EL (cell line): ENCODE measurements at regions not wholly inside any gene's neighbourhood (a gene's known extent, or its start where the extent isn't known, plus 50 kb on each side); places are given as distances from the start of the nearest gene placed in this dataset.

Experiments used
- DNase-seq: peaks from one replicate; pipeline ENCODE4 v3.0.0-alpha.2; 2016

DNA sequence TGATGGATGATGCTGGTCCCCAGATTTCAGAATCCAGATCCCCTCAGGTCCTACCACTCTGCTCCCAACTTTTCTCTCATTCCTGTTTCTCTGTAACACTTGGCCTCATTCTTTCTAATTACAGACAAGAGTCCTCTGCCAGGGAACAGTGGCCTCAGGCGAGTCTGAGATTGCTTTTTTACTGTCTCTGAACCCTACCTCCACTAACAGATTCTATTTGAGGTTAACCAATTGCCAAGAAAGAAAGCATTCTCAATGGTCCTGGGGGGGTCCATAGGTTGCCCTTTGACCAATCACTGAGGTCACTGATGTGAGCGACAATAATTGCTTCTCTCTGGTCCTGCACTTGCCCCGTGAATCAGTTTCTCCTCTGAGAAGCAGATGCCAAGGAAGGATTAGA, 145.2 kb upstream of the TMEM108 start:
- DNase-seq: no peak

DNA sequence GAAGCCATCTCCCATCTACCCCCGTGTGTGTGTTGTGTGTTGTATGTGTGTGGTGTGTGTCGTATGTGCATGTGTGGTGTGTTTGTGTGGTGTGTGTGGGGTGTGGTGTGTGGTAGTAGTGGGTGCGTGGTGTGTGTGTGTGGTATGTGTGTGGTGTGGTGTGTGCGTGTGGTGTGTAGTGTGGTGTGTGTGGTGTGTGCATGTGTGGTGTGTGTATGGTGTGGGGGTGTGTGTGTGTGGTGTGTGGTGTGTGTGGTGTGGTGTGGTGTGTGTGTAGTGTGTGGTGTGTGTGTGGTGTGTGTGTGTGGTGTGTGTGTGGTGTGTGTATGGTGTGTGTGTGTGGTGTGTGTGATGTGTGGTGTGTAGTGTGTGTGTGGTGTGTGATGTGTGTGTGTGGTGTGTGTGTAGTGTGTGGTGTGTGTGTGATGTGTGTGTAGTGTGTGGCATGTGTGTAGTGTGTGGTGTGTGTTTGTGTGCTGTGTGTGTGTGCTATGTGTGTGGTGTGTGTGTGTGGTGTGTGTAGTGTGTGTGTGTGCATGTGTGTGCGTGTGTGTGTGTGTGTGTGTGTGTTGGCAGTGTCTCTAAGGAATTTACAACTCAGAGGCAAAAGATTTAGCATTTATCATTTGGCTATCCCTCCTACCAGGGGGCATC, 156.3 kb upstream of the TMEM108 start:
- DNase-seq: no peak

DNA sequence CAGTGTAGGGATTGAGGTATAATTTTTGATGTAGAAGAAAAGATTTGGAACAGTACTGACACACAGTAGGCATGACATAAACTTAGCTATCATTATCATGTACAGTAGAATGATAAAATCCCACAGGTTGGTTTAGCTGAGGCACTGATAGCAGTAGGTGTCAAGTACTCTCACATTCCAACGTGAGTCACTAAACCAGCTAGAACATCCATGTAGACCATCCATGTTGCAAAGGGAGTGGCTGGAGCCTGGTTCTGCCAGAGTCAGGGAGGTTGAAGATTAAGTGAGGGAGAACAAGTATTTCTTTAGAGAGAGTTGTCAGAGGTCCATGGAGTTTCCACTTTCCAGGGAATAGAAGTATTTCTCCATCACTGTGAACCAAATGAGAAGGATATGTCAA, 157.2 kb upstream of the TMEM108 start:
- DNase-seq: no peak

DNA sequence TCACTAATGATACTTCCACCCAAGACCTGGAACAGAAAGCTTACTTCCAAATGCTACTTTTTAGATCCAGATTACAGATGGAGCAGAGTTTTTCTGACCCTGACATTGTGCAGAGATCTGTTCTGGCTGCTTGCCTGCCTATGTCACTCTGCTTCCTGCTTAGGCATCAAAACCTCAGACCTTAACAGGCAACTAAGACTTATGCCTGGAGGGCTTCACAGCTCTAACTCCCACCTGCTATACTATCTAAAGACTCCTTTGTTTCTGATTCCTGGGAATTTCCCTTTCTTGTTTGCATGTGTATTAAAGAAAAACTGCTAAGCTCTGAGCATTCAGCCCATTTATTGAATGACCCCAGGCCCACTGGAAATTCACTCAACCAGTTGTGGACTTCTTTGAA, 157.4 kb upstream of the NPHP3 start:
- no peak for DNase-seq

DNA sequence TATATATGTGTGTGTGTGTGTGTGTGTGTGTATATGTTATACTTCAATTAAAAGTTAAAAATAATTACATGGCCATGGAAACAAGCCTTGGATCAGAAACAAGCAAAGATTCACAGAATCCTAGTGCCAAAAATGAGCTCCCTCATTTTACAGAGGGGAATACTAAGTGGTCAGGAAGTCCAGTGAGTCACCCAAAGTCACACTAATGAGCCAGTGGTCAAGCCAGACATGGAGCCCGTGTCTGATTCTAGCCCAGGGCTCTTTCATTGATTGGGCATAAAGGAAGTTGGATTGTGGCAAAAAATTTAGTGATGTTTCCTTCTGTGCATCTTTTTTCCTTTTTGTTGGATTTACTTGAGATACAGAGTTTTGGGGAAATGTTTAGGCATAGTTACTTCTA, 152.5 kb upstream of the NPHP3 start:
- no peak for DNase-seq

DNA sequence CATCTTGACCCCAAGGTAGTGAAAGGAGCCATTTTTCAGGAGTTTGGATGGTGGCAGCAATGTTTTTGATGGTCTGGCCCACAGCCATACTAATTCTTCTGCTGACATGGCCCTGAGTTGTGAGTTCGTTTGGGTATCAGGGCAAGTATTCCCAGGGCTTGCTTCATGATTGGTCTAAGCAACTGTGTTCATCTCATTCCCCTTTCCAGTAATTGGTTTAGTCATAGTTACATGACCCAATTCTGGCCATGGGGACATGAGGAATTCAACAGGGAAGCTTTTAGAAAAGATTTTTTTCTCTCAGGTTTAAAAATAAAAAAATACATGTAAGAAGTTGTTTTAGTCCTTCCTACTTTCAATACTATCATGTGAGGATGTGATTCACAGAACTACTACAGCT, 150.5 kb upstream of the NPHP3 start:
- no peak for DNase-seq

DNA sequence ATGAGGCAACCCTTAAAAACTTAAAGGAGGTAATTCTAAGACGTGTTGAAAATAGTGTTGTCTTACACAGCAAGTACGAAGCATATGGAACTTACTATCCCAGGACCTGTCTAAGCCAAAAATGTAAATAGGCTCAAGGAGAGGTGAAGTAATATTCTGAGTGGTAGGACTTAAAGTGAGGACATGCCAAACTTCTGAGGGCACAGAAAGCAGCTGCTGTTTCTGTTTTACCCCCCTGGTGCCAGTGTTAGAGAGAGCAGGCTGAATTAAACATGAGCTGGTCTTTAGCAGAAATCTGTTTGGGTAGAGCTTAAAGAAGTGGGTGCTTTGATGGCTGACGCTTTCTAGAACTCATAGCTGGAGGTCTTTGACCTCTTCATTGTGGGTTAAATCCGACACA, 149.7 kb upstream of the NPHP3 start:
- no peak for DNase-seq

DNA sequence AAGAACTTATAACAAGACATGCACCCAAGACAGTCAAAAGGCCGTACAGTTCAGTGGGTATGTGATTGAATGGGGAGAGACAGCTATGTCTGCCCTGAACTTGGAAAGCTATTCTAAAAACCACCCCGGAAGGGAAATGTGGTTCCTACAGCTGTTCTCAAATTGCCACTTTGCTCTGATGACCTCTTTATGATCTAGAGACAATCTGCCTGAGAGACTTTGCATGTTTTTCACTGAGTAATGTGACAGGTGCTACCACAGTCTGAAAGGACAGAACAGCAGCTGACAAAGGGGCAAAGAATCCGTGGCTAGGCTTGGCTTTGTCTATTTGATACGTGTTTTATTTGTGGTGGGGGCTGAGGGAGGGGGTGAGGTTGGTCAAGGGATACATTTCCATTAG, 148.3 kb upstream of the NPHP3 start:
- no peak for DNase-seq

DNA sequence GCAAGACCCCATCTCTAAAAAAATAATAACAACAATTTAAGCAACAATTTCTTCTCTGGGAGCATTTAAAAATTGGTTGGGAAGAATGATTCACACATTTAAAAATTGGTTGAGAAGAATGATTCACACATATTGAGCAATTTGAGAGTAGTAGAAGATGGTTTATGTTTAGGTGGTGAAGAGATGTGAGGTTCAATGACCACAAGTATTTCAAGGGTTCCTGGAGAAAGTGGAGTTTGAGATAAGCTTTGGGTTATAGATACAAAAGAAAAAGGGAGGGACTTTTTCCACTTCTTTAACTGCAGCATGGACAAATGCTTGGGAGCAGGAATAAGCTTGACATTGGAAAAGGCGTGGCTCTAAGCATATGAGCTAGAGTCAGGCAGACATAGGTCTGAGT, 145.7 kb upstream of the NPHP3 start:
- peak; percentile 10 for DNase-seq

DNA sequence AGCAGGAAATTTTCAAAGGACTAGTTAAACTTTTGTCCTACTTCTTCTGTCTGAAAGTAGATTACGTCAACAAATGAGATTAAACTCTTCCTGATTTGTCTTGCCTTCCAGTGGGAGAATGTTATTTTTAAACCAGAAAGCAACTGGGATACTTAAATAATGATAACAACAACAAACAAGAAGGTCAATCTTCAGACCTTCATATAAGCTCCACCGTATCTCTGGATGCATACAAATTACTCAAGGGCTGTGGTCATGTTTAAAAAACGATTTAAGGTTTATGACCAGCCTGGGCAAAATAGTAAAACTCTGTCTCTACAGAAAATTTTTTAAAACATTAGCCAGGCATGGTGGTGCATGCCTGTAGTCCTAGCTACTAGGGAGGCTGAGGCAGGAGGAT, 145.3 kb upstream of the NPHP3 start:
- no peak for DNase-seq

DNA sequence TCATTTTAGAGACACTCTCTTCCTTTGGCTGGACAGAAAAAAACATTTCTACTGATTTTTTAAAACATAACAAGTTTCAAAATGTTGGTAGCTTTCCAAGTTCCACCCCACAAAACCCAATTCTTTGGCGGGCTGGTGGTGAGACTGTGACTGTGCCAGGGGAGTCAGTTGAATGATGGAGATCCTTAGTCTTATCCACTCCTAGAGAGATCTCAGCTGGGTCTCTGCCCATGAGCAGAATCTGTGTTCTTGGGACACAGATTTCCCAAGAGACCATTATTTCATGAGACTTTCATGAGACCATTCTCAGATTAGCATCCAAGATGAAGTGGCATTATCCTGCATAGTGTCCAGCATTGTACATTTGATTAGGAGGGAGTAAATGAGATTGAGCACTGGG, 135.1 kb upstream of the NPHP3 start:
- DNase-seq: no peak

DNA sequence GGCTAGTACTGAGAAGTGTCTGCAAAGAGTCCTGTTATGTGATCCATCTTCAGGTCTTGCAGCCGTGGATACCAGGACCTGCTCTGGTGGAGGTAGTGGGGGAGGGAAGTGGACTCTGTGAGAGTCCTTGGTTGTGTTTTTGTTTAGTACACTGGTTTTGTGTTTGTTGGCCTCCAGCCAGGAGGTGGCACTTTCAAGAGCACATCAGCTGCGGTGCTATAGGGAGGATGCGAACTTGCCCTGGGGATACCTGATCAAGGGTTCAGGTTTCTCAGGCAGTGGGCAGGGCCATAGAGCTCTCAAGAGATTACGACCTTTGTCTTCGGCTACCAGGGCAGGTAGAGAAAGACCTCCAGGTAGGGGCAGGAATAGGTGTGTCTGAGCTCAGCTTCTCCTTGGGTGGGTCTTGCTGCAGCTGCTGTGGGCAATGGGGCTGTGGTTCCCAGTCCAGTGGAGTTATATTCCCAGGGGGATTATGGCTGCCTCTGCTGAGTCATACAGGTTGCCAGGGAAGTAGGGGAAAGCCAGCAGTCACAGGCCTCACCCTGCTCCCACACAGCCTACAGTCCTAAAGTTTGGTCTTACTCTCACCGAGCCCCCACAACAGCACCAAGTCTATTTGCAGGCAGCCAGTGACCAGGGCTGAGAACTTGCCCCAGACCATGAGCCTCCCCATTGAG, 132.8 kb upstream of the NPHP3 start:
- DNase-seq: no peak

DNA sequence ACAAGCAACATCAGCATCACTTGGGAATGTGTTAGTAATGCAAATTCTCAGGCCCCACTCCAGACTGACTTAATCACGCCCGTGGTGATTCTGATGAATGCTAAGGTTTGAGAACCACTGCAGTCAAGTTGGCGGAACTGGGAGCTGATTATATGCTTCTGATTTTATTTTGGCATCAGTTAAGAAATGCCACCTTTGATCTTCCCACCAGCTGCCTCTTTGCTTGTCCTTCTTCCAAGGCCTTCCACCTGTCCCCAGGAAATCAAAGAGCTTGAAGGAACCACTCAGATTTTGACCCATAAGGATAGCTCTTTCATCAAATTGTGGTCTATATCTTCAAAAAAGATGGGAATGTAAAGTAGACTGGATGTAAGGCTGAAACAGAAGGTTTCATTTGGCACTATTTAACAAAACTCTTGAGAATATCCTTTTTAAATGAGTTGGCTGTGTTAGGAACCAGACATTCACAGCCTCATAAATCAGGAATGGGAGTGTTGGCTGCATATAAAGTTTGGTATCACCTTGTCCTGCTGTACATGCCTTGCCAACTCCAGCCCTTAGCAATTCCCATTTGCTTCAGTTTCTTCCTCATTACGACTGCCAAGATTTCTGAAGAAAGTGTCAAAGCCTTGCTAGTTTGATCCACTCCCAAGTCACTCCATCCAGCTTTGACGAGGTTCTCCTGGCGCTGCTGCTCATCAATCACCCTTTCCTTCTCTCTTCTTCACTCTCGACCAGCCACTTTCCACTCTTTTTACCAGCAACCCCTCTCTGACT, 125.8 kb upstream of the NPHP3 start:
- DNase-seq: no peak

DNA sequence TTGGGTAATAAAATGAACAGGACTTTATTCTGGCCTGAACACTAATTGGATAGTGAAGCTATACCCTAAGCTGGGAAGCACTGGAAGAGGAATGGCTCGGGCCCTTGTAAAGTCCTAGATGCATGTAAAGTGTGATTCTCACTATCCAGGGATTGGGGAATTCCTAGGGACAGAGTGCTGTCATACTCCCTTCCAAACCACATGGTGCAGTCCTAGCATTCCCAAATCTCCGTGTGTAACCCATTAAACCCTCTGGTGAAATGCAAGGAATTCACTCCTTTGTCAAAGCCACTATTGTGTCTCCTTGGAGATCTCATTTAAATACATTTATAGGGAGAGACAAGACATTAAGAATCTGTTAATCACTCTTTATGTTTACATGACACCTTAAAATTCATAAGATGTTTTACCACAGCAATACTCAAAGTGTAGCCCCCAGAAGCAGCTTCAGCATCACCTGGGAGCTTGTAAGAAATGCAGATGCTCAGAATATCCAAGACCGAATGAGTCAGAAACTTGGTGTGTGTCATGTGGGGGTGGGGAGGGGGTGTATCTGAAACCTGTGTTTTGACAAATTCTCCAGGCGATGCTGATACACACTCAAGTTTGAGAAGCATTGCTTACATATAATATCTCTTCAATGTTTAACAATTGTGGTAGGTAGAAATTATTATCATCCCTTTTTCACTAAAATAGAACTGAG, 121.8 kb upstream of the NPHP3 start:
- no peak for DNase-seq

DNA sequence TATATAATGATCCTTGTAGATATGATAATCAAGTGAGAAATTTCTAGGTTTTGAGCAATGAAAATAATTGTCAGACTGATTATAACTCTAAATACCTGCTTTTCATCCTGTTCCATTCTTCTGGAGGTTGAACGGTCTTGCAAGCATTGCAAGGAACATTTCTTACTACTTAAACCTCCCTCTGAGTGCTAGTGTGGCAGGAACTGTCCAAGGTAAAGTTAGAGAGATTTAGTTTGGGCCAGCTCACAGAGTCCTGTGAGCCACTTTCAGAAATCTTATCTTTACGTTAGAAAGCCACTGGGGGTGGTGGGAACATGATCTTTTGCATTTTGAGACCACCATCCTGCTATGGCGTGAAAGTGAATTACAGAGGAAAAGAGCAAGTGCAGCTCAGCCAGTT, 121.1 kb upstream of the NPHP3 start:
- no peak for DNase-seq

DNA sequence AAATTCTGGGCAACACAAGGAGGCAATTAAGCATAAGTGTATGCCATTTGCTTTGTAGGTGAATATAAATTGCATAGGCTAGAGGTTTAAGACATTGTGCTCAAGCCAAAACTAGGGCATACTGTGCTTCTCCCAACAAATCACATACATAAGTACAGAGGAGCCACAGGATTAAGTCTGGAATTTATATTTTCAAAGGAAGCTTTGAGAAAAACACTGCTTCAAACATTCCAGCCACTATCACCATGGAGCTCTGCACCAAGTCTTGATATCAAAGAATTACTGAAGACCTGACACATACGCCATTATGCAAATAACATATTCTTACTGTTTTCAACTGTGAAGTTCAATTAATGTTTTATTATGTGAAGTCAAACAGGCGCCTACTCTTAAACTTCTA, 119.4 kb upstream of the NPHP3 start:
- DNase-seq: no peak

DNA sequence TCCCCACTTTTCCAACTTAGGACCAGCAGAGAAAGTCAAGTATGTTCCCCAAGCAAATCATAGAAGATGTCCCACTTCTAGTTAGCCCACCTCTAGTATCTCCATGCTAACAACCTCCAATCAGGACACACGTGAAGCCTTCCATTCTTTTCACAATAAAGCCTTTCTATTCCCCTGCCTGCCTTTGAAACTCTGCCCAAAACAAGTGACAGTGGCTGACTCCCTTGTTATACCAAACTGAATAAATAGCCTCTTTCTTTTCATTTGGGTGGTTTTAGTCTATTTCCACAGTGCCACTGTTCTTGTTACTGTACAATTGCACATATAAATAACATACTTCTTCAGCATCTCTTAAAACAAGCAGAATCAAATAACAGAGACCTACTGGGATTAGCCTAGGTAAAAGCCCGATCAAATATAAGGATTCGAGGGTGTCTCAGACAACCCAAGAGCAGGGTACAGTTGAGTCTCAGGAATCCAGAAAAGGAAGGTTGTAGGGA, 118.0 kb upstream of the NPHP3 start:
- DNase-seq: no peak

DNA sequence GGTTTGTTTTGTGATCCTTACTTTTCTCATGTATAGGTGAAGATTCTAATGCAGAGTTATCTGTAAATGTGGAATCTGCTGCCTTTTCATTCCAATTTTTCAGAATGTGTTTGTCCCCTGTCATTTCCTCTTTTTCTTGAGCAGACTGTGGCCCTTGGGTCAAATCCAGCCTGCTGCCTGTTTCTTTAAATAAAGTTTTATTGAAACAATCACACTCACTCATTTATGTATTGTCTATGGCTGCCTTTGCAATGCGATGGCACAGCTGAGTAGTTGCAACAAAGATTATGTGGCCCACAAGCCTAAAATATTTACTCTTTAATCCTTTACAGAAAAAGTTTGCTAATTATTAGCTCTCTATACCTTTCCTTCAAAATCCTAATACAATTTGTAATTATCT, 116.3 kb upstream of the NPHP3 start:
- DNase-seq: no peak

DNA sequence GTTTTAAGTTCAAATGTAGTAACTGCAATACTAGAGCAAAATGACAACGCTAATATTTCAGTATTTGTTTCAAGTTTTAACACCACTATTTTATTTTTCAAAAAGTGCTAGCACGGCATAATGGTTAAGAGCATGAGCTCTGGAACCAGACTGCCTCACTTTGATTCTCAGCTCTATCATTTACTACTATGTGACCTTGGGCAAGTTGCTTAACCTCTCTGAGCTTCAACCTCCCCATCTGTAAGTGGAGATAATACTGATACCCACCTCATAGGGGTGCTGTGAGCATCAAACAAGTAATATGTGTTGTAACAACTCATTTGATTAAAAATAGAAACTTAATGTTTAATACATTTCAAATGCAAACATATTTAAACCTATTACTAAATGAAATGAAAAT, 115.4 kb upstream of the NPHP3 start:
- DNase-seq: no peak

DNA sequence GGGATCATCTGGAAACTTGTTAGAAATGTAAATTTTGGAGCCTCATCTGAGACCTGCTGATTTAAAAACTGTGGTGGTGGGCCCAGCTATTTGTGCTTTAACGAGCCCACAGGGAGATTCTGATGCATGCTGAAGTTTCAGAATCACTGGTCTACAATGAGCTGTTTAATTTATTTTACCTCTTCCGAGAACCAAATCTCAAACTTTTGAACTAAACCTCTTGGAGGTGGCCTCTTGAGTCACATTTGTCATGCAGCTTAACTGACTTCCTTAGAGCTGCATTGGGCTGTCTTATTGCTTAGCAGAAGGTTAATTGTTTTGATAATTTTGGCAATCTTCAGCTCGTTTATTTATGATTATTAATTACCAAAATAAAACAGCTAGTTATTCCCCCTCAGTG, 112.1 kb upstream of the NPHP3 start:
- DNase-seq: no peak

DNA sequence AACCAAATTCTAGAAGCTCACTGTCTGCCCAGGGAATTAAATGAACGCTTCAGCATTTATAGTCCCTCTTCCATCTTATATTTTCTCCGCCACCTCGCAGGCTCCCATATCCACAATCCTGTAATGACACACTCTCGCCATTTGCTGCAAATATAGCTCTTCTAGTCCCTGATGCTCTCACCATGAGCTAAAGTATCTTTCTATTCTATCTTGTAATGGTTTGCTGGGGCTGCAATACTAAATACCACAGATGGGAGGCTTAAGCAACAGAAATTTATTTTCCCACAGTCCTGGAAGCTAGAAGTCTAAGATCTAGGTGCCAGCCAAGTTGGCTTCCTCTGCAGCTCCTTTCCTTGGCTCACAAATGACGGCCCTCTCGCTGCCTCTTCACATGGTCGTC, 106.9 kb upstream of the NPHP3 start:
- no peak for DNase-seq

DNA sequence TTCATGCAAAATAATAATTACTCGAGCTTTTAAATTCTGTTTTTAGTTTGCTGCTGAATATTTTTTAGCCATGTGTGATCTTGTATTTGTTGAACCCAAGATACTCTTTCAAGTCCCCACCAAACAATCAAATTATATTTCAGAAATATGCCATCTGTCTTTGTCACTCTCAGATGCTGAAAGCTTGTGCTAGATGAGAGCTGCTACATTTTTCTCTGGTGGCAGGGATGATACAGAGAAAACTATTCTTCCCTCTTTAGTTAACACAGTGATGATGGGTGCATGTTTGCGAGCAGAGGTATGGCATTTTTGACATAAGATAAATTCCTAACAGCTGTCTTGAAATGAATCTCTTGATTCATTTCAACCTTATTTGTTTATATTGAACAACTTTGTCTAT, 100.6 kb upstream of the NPHP3 start:
- no peak for DNase-seq

DNA sequence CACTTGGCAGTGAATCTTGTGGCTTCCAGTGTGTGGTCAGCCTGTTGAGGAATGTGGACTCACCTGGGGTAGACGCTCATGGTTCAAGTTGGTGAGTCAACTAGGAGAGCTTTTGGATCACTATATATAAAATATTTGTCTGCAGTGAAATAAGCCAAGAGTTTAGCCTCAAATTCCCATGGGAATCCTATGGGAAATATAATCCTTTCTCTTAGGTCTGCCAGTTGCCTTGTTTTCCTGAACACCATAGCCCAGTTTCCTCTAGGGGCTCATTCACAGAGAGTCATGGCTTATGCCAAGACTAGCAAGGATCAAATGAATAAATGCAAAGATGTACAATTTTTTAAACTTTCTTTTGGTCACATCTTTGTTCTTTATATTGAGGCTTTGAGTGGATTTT, 100.1 kb upstream of the NPHP3 start:
- DNase-seq: no peak

DNA sequence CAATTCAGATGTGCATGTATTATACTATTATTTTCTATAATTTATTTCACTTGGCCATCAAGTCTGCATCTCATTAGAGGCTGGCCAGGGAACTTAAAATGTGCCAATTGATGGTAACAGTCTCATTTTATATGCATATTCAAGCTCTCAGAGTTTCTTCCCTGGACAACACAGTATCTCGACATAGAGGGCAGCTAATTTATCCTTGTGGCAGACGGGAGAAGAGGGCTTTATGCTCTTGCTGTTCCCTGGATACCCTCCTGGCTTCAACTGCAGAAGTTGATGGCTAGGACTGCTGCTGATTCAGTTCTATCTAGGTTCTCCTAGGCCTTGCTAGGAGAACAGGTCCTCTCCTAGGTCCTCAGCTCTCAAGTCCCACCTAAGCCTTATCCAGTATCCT, 99.1 kb upstream of the NPHP3 start:
- DNase-seq: no peak
